ENCODE measurements at regions not wholly inside any gene's neighbourhood (a gene's known extent, or its start where the extent isn't known, plus 50 kb on each side); places are given as distances from the start of the nearest gene placed in this dataset.

DNA sequence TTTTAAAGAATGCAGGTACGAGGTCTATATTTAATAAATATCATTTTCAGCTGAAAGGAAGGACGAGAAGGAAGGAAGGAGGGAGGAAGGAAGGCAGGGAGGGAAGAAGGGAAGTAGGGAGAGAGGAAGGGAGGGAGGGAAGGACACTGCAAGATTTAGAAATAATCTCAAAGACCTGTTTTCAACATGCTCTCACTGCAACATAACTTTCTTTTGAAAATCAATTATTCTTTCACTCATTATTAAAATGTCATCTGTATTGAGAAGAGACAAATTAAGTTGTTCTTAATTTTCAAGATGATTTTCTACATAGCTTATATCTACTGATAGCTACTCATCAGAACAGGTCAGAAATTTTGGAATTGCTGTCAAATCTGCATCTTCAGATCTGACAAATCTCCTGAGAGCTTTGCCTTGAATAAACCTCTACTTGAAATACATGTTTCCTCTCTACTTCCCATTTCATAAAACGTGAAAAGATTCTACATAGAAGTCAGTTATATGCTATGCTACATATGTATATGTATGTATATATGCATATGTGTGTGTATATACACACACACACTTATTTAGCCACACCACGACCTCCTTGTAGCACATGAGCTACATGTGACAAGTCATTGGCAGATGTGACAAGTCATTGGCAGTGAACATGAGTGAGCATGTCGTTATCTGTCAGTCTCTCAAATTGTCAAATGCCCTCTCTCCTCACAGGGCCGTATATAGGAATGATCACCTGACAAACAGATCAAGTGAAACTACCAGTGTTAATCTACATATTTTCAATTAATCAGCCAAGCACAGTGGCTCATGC lies 241.6 kb downstream of the LY86 start:
- TF ChIP-seq ZNF384 (IDR thresholded peaks at IDR 0.05) (no peak), FOXK2 (IDR thresholded peaks at IDR 0.05) (no peak), TARDBP (IDR thresholded peaks at IDR 0.05) (no peak), ELF4 (IDR thresholded peaks at IDR 0.05) (no peak), HDGF (IDR thresholded peaks at IDR 0.05; ENCODE audit: borderline replicate concordance) (no peak)

Measured in HEK293T (cell line).